Ascending aorta (tissue), 2 donors: ENCODE measurements at regions not wholly inside any gene's neighbourhood (a gene's known extent, or its start where the extent isn't known, plus 50 kb on each side); places are given as distances from the start of the nearest gene placed in this dataset.
A peak's percentile ranks its signal among the peaks of the same experiment; 100 is the strongest.

ENCODE experiments used
- DNase-seq, 2 donors: peaks; one replicate each; pipeline ENCODE4 v3.0.0-alpha.2; 2019; ENCODE audit warnings: low spot score in 2 of 2
- H3K27ac ChIP-seq, 2 donors: fragments of 200-600 bp; sonication (generic); one replicate each; pipeline ENCODE4 v1.5.1; 2016 to 2017; ENCODE audit warnings: mild to moderate bottlenecking in 1 of 2
- H3K27me3 ChIP-seq: fragments of 200-600 bp; sonication (generic); one replicate; pipeline ENCODE4 v1.5.1; 2017
- H3K36me3 ChIP-seq, 2 donors: fragments of 200-600 bp; sonication (generic); one replicate each; pipeline ENCODE4 v1.5.1; 2016
- H3K4me1 ChIP-seq, 2 donors: fragments of 200-600 bp; sonication (generic); one replicate each; pipeline ENCODE4 v1.5.1; 2016 to 2017; ENCODE audit warnings: mild to moderate bottlenecking in 1 of 2
- H3K4me3 ChIP-seq, 2 donors: fragments of 200-600 bp; sonication (generic); one replicate each; pipeline ENCODE4 v1.5.1; 2016 to 2017; ENCODE audit warnings: mild to moderate bottlenecking in 1 of 2
- H3K9me3 ChIP-seq, 2 donors: fragments of 200-600 bp; sonication (generic); one replicate each; pipeline ENCODE4 v1.5.1; 2016
- CTCF ChIP-seq, 3 experiments: fragments of 200-600 bp in 2 of 3; fragments of 450-650 bp in 1 of 3; sonication (generic) in 2 of 3; IDR thresholded peaks; one replicate each; pipeline ENCODE4 v1.5.1; 2016 to 2019; ENCODE audit warnings: antibody characterized with exemption in 3 of 3, mild to moderate bottlenecking in 1 of 3, moderate library complexity in 1 of 3
- intact Hi-C: fragments of 100-400 bp; cut with DNase I; formaldehyde crosslinking; loops from one replicate; pipeline ENCODE4 v1.15.1; 2023

GRCh38 chr2:217703999-217704398, 298.8 kb downstream of the TNS1 start:
- Histone ChIP-seq H3K36me3 (peaks cover 5 to 10% of the 10 kb centered on the region in 2 donors), H3K27me3 (no peaks in the 10 kb centered on the region), H3K4me3 (no peak overlapping the region), H3K9me3 (no peaks in the 10 kb centered on the region), H3K27ac (peak overlapping the region in 1 of 2 donors; percentile 71), H3K4me1 (peaks cover 5 to 16% of the 10 kb centered on the region in 2 donors)
- intact Hi-C loops, result no loop called here
- DNase-seq, result no peak
- no peak for TF ChIP-seq CTCF (IDR thresholded peaks at IDR 0.05)

- intact Hi-C loops, result no loop called here
- TF ChIP-seq CTCF (IDR thresholded peaks at IDR 0.05), result no peak
- Histone ChIP-seq H3K36me3 (peaks cover 5 to 14% of the 10 kb centered on the region in 2 donors), H3K4me1 (peaks cover 5 to 24% of the 10 kb centered on the region in 2 donors), H3K27ac (peak overlapping the region; percentile 32 to 52), H3K4me3 (no peak overlapping the region), H3K27me3 (no peaks in the 10 kb centered on the region), H3K9me3 (no peaks in the 10 kb centered on the region)
- no peak for DNase-seq
Observed at GRCh38 chr2:217703102-217703501, 299.7 kb downstream of the TNS1 start.

- peak overlapping the region; percentile 32 to 52 for H3K27ac ChIP-seq
- no peak for TF ChIP-seq CTCF (IDR thresholded peaks at IDR 0.05)
- no peaks in the 10 kb centered on the region for H3K9me3 ChIP-seq
- no peak for DNase-seq
- H3K27me3 ChIP-seq, result no peaks in the 10 kb centered on the region
- no peak overlapping the region for H3K4me3 ChIP-seq
- H3K36me3 ChIP-seq, result peaks cover 5 to 19% of the 10 kb centered on the region in 2 donors
- peaks cover 0 to 15% of the 10 kb centered on the region in 2 donors for H3K4me1 ChIP-seq
- intact Hi-C loops, result no loop called here
Observed at GRCh38 chr2:217701622-217702021, 301.2 kb downstream of the TNS1 start.

GRCh38 chr2:217698691-217699090, 304.1 kb downstream of the TNS1 start:
- DNase-seq, result no peak
- intact Hi-C loops, result no loop called here
- H3K27ac ChIP-seq, result peak overlapping the region; percentile 37 to 46
- H3K4me1 ChIP-seq, result peaks cover 0 to 18% of the 10 kb centered on the region in 2 donors
- H3K4me3 ChIP-seq, result no peak overlapping the region
- no peaks in the 10 kb centered on the region for H3K9me3 ChIP-seq
- peaks cover 5 to 22% of the 10 kb centered on the region in 2 donors for H3K36me3 ChIP-seq
- no peaks in the 10 kb centered on the region for H3K27me3 ChIP-seq
- TF ChIP-seq CTCF (IDR thresholded peaks at IDR 0.05), result no peak

GRCh38 chr2:217695033-217695520, 307.7 kb downstream of the TNS1 start:
- Histone ChIP-seq H3K4me3 (no peak overlapping the region), H3K27ac (peak overlapping the region; percentile 69 to 77), H3K9me3 (no peaks in the 10 kb centered on the region), H3K4me1 (peaks cover 3 to 37% of the 10 kb centered on the region in 2 donors), H3K36me3 (peaks cover 0 to 13% of the 10 kb centered on the region in 2 donors), H3K27me3 (no peaks in the 10 kb centered on the region)
- intact Hi-C loops, result no loop called here
- no peak for DNase-seq
- TF ChIP-seq CTCF (IDR thresholded peaks at IDR 0.05), result no peak

GRCh38 chr2:217694291-217694690, 308.5 kb downstream of the TNS1 start:
- peak overlapping the region; percentile 69 to 77 for H3K27ac ChIP-seq
- peaks cover 4 to 37% of the 10 kb centered on the region in 2 donors for H3K4me1 ChIP-seq

More at GRCh38 chr2:217694291-217694690, 308.5 kb downstream of the TNS1 start:
- intact Hi-C loops, result no loop called here
- Histone ChIP-seq H3K36me3 (peaks cover 0 to 13% of the 10 kb centered on the region in 2 donors), H3K9me3 (no peaks in the 10 kb centered on the region), H3K27me3 (no peaks in the 10 kb centered on the region), H3K4me3 (no peak overlapping the region)
- no peak for DNase-seq
- TF ChIP-seq CTCF (IDR thresholded peaks at IDR 0.05), result no peak
